Activated T-cell treated with anti-CD3 and anti-CD28 coated beads for 24 hours (primary cell): ENCODE measurements at regions not wholly inside any gene's neighbourhood (a gene's known extent, or its start where the extent isn't known, plus 50 kb on each side); places are given as distances from the start of the nearest gene placed in this dataset.
"Not testable (repeated sequence)": the region's sequence is repeated elsewhere in the genome, so short reads cannot be mapped to it uniquely, and the experiment has no call there.

Experiments
- DNase-seq: peaks from one replicate; pipeline ENCODE4 v3.0.0-alpha.2; 2020; ENCODE audit warnings: low read depth

DNA sequence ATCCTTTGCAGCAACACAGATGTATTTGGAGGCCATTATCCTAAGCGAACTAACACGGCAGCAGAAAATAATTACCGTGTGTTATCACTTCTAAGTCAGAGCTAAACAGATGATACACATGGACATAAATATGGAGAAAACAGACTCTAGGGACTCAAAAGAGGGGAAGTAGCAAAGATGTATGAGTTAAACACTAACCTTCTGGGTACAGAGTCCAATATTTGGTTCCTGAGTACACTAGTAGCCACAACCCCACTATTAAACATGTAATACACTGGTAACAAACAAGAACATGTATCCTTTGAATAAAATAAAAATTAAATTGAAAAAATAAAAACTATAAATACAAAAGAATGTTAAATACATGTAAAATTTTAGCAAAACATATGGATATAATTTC, 118.0 kb upstream of the SLITRK5 start:
- DNase-seq = no peak

DNA sequence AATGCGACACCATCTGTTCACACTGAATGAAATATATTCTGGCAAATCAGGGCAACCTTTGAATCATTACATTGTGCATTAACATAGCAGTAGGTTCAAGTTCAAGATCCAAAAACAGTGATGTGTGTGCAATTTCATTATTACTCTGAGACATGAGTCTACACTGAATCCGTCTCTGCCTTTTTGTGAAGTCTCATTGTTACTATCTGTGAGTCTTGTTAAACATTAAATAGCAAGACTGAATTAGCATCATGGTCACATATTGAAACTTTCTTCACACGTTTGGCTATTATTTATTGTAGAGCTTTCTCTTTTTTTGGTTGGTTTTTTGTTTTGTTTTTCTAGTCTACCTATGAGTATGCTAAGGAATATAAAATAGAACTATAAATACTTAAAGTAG, 117.1 kb upstream of the SLITRK5 start:
- no peak for DNase-seq

DNA sequence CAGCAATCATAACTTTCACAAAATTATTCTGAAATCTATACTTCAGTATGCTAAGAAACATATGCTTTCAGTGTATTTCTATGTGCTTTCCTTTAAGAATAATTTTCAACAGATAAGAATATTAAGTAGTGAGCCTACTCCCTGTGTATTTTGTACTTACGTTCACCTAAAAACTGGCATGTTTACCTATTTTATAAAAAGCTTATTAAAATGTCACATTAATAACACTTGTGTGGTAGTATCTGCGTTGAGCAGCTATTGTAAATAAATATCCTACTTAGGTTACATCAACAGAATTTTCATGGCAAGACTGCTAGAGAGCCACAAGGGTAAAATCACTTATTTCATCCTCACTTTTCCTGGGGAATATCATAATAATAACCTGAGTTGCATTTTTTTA, 113.4 kb upstream of the SLITRK5 start:
- DNase-seq = no peak

DNA sequence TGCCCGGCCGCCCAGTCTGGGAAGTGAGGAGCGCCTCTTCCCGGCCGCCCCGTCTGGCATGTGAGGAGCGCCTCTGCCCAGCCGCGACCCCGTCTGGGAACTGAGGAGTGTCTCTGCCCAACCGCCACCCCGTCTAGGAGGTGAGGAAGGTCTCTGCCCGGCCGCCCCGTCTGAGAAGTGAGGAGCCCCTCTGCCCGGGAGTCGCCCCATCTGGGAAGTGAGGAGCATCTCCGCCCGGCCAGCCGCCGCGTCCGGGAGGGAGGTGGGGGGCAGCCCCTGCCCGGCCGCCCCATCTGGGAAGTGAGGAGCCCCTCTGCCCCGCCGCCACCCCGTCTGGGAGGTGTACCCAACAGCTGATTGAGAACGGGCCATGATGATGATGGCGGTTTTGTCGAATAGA, 109.6 kb upstream of the SLITRK5 start:
- DNase-seq = not testable (repeated sequence)

DNA sequence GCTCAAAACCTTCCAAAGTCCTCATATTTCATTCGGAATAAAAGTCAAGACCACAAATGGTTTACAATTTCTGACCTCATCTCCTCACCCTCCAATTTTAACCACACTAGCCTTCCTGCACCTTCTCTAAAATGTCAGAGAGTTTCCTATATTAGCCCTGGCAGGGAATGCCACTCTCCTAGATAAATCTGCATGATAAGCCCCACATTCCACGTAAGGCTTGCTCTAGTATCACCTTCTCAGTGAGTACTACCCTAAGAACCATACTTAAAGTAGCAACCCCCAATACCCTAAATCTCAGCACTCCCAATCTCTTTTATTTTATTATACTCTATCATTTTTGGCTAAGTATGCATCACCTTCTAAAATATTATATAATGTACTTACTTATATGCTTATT, 100.5 kb upstream of the SLITRK5 start:
- no peak for DNase-seq

DNA sequence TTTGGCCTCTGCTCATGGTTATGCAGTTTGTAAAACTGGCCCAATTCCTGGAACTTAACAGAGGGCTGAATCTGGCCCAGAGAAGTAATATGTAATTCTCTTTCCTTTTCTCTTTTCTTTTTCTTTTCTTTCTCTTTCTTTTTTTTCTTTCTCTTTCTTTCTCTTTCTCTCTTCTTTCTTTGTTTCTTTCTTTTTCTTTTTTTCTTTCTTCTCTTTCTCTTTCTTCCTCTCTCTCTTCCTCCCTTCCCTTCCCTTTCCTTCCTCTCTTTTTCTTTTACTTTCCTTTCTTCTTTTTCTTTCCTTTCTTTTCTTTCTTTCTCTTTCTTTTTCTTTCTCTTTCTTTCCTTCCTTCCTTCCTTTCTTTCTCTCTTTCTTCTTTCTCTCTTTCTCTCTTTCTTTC, 88.8 kb upstream of the SLITRK5 start:
- DNase-seq = no peak

DNA sequence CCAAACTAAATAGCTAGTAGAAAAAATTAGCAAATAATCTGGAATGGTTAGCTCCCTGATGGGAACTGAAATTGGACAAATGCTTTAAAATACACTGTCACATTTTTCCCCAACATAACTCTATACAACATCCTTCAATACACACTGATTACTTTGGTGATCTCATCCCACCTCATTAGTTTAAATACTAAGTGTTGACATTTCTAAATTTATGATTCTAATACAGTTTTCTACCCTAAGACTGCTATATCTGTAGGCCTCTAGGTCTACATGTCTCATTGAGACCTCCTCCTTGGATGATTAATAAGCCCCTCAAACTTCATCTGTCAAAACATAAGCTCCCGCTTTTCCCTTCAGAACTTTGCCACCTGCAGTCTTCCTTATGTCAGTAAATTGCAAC, 80.7 kb upstream of the SLITRK5 start:
- no peak for DNase-seq

DNA sequence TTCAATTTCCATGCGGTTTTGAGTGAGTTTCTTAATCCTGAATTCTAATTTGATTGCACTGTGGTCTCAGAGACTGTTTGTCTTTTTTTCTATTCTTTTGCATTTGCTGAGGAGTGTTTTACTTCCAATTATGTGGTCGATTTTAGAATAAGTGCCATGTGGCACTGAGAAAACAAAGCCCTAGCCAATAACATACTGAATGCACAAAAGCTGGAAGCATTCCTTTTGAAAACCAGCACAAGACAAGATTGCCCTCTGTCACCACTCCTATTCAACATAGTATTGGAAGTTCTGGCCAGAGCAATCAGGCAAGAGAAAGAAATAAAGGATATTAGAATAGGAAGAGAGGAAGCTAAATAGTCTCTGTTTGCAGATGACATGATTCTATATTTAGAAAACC, 66.7 kb upstream of the SLITRK5 start:
- not testable (repeated sequence) for DNase-seq

DNA sequence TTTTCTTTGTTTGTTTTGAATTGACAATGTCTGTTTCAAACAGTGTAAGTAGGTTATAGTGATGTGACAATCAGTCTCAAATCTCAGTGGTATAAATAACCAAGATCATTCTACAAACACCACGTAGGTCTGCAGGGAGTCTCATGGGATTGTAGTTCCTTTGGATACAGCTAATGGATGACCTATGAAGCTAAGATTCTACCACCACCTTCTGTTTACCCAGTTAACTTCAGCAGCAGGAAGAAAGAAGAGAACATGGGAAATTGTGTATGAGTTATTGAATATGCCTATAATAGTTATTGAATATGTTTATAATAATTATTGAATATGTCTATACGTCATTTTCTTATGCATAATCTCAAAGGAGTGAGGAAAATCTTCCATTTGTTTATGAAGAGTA, 63.9 kb upstream of the SLITRK5 start:
- no peak for DNase-seq

DNA sequence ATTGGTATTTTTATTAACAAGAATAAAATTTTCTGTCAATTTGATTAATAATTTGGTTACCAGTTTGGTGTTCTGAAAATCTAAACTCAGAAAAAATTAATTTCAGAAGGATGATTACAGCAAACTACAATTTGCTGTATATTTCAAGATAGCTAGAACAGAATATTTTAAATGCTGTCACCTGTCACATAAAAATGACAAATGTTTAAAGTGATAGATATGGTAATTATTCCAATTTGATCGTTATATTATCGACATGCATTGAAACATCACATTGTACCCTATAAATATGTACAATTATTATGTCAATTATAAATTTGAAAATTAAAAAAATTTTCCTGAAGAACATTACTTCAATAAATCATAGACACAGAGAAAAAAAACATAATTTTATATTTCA, 56.9 kb upstream of the SLITRK5 start:
- DNase-seq = no peak
